ENCODE measurements at regions not wholly inside any gene's neighbourhood (a gene's known extent, or its start where the extent isn't known, plus 50 kb on each side); places are given as distances from the start of the nearest gene placed in this dataset.

GRCh38 chr6:23055523-23055922 lies 486.2 kb downstream of the HDGFL1 start:
- Histone ChIP-seq H3K27me3 (replicated peaks in 1 of 7) (no peaks in the 10 kb centered on the region), H3K27ac (no peak overlapping the region), H3K4me1 (no peaks in the 10 kb centered on the region), H3K4me3 (no peak overlapping the region), H3K9me3 (peaks cover 0 to 40% (median 14%) of the 10 kb centered on the region in 8 donors), H3K36me3 (no peaks in the 10 kb centered on the region)
- no peak for TF ChIP-seq POLR2A (IDR thresholded peaks at IDR 0.05)
- no peak for TF ChIP-seq POLR2AphosphoS5 (IDR thresholded peaks at IDR 0.05)
- no peak for TF ChIP-seq CTCF (IDR thresholded peaks at IDR 0.05 in 8 of 11, conservative IDR thresholded peaks at IDR 0.05 in 3 of 11)
- WGBS, 5 donors, result 82 to 96% (median 89%) methylated on average over 4 of the region's 4 CpGs
- intact Hi-C loops (cut with DNase I; ENCODE audit: low total_unique reads), result no loop called here
- no peak for DNase-seq

- 56 to 82% (median 70%) methylated on average over 2 of the region's 2 CpGs for WGBS, 5 donors
- TF ChIP-seq POLR2AphosphoS5 (IDR thresholded peaks at IDR 0.05) (no peak), CTCF (IDR thresholded peaks at IDR 0.05 in 8 of 11, conservative IDR thresholded peaks at IDR 0.05 in 3 of 11) (no peak), POLR2A (IDR thresholded peaks at IDR 0.05) (no peak)
- H3K4me1 ChIP-seq, result no peaks in the 10 kb centered on the region
- H3K27ac ChIP-seq, result no peak overlapping the region
- no peaks in the 10 kb centered on the region for H3K27me3 ChIP-seq (replicated peaks in 1 of 7)
- no peak overlapping the region for H3K4me3 ChIP-seq
- H3K36me3 ChIP-seq, result no peaks in the 10 kb centered on the region
- peaks cover 0 to 55% (median 20%) of the 10 kb centered on the region in 8 donors for H3K9me3 ChIP-seq
- no peak for DNase-seq
- intact Hi-C loops (cut with DNase I; ENCODE audit: low total_unique reads), result no loop called here
Measured at GRCh38 chr6:23073821-23074220, 504.5 kb downstream of the HDGFL1 start.

- Histone ChIP-seq H3K27me3 (replicated peaks in 1 of 7) (no peaks in the 10 kb centered on the region), H3K36me3 (no peaks in the 10 kb centered on the region), H3K27ac (no peak overlapping the region), H3K4me3 (no peak overlapping the region), H3K9me3 (peaks cover 0 to 30% (median 10%) of the 10 kb centered on the region in 8 donors), H3K4me1 (no peaks in the 10 kb centered on the region)
- intact Hi-C loops (cut with DNase I; ENCODE audit: low total_unique reads), result no loop called here
- TF ChIP-seq CTCF (IDR thresholded peaks at IDR 0.05 in 8 of 11, conservative IDR thresholded peaks at IDR 0.05 in 3 of 11) (no peak), POLR2AphosphoS5 (IDR thresholded peaks at IDR 0.05) (no peak), POLR2A (IDR thresholded peaks at IDR 0.05) (no peak)
- 88 to 92% (median 90%) methylated on average over 3 of the region's 3 CpGs for WGBS, 5 donors
- no peak for DNase-seq
Measured at GRCh38 chr6:23077772-23078171, 508.4 kb downstream of the HDGFL1 start.

GRCh38 chr6:23081701-23082100 lies 512.3 kb downstream of the HDGFL1 start:
- intact Hi-C loops (cut with DNase I; ENCODE audit: low total_unique reads), result no loop called here

More at GRCh38 chr6:23081701-23082100, 512.3 kb downstream of the HDGFL1 start:
- no peaks in the 10 kb centered on the region for H3K36me3 ChIP-seq
- TF ChIP-seq POLR2A (IDR thresholded peaks at IDR 0.05) (no peak), POLR2AphosphoS5 (IDR thresholded peaks at IDR 0.05) (no peak), CTCF (IDR thresholded peaks at IDR 0.05 in 8 of 11, conservative IDR thresholded peaks at IDR 0.05 in 3 of 11) (no peak)
- peaks cover 0 to 10% (median 0%) of the 10 kb centered on the region in 8 donors for H3K9me3 ChIP-seq
- H3K27me3 ChIP-seq (replicated peaks in 1 of 7), result no peaks in the 10 kb centered on the region
- WGBS, 5 donors, result 78 to 93% (median 89%) methylated on average over 1 of the region's 1 CpG
- no peaks in the 10 kb centered on the region for H3K4me1 ChIP-seq
- no peak overlapping the region for H3K27ac ChIP-seq
- no peak for DNase-seq
- no peak overlapping the region for H3K4me3 ChIP-seq
